B cell (primary cell): ENCODE measurements at regions not wholly inside any gene's neighbourhood (a gene's known extent, or its start where the extent isn't known, plus 50 kb on each side); places are given as distances from the start of the nearest gene placed in this dataset.

Experiments
- ATAC-seq: fragments of 200-7000 bp; cut with Tn5 transposase; one replicate; pipeline ENCODE4 v1.10.0; 2021; ENCODE audit warnings: low read depth, mild to moderate bottlenecking, moderate number of reproducible peaks, moderate library complexity
- CTCF ChIA-PET: fragments of 350-600 bp; sonication (Branson Sonifier 250); formaldehyde crosslinking; loops from one replicate; lab custom pipeline; 2021; ENCODE audit warnings: antibody characterized with exemption, inconsistent platforms; lab: Charles Lee
- POLR2A ChIA-PET: fragments of 350-600 bp; sonication (Branson Sonifier 250); formaldehyde crosslinking; loops from one replicate; lab custom pipeline; 2021; ENCODE audit warnings: antibody characterized with exemption; lab: Charles Lee
- DNase-seq: peaks from one replicate; pipeline ENCODE4 v3.0.0; 2013
- H2AFZ ChIP-seq: 2 replicates; pipeline ENCODE4 v1.6.1; 2012; ENCODE audit warnings: mild to moderate bottlenecking, low read depth, low read length; ENCODE audit not compliant: insufficient read depth, poor library complexity, severe bottlenecking
- H3K27ac ChIP-seq, 2 donors: 1 replicate in 1 of 2; 2 replicates in 1 of 2; pipeline ENCODE4 v1.5.1; 2012 to 2013; ENCODE audit warnings: low read length in 2 of 2, mild to moderate bottlenecking in 2 of 2, moderate library complexity in 1 of 2
- H3K27me3 ChIP-seq, 4 experiments: fragments of 200-600 bp in 1 of 4; sonication (generic) in 1 of 4; replicated peaks in 1 of 4; 1 replicate in 2 of 4; 2 replicates in 2 of 4; pipeline versions ENCODE4 v1.6.1 to v1.7.0; 2013 to 2016; ENCODE audit warnings: low read length in 3 of 4, mild to moderate bottlenecking in 2 of 4, mixed read lengths in 1 of 4, moderate library complexity in 1 of 4; ENCODE audit not compliant: insufficient read depth in 4 of 4, control insufficient read depth in 3 of 4; ENCODE audit errors: control extremely low read depth in 1 of 4
- H3K36me3 ChIP-seq, 2 experiments: replicated peaks in 1 of 2; 1 replicate in 1 of 2; 2 replicates in 1 of 2; pipeline versions ENCODE4 v1.6.1 to v1.7.1; 2013; ENCODE audit warnings: low read length in 1 of 2; ENCODE audit not compliant: insufficient read depth in 2 of 2, control insufficient read depth in 1 of 2; ENCODE audit errors: control extremely low read depth in 1 of 2, extremely low read depth in 1 of 2
- H3K4me1 ChIP-seq, 2 donors: fragments of 200-600 bp in 1 of 2; sonication (generic) in 1 of 2; 1 replicate in 1 of 2; 2 replicates in 1 of 2; pipeline versions ENCODE4 v1.5.1 to v1.6.1; 2013 to 2017; ENCODE audit warnings: low read length in 2 of 2; ENCODE audit not compliant: control insufficient read depth in 2 of 2, insufficient read depth in 2 of 2
- H3K4me2 ChIP-seq: replicated peaks from 2 replicates; pipeline ENCODE3; 2012; ENCODE audit warnings: mild to moderate bottlenecking, low read depth, low read length; ENCODE audit not compliant: poor library complexity, severe bottlenecking
- H3K4me3 ChIP-seq, 5 experiments: fragments of 200-600 bp in 1 of 5; sonication (generic) in 1 of 5; 1 replicate in 3 of 5; 2 replicates in 2 of 5; pipeline versions ENCODE4 v1.5.1 to v1.7.0; 2011 to 2016; ENCODE audit warnings: low read length in 4 of 5, mild to moderate bottlenecking in 4 of 5, low read depth in 2 of 5, control low read depth in 1 of 5, moderate library complexity in 1 of 5; ENCODE audit not compliant: insufficient read depth in 1 of 5; ENCODE audit errors: control extremely low read depth in 1 of 5, extremely low read depth in 1 of 5
- H3K79me2 ChIP-seq: fragments of 200-600 bp; sonication (generic); one replicate; pipeline ENCODE4 v1.6.0; 2016; ENCODE audit warnings: low read length; ENCODE audit not compliant: control insufficient read depth, insufficient read depth
- H3K9ac ChIP-seq: fragments of 200-600 bp; sonication (generic); 2 replicates; pipeline ENCODE4 v1.6.1; 2017; ENCODE audit warnings: mild to moderate bottlenecking, low read length, moderate library complexity
- H3K9me3 ChIP-seq, 3 donors: one replicate each; pipeline versions ENCODE4 v1.6.1 to v1.7.1; 2013; ENCODE audit warnings: low read length in 2 of 3; ENCODE audit not compliant: control insufficient read depth in 2 of 3, insufficient read depth in 1 of 3; ENCODE audit errors: control extremely low read depth in 1 of 3
- H4K20me1 ChIP-seq: 2 replicates; pipeline ENCODE4 v1.6.0; 2012; ENCODE audit warnings: mild to moderate bottlenecking, low read length; ENCODE audit not compliant: insufficient read depth, control insufficient read depth, poor library complexity, severe bottlenecking
- H3K27ac Mint-ChIP-seq: one replicate; pipeline ENCODE4 v1.8.0; 2021; ENCODE audit warnings: mixed read lengths
- H3K27me3 Mint-ChIP-seq: one replicate; pipeline ENCODE4 v1.8.0; 2021; ENCODE audit warnings: mixed read lengths
- H3K4me1 Mint-ChIP-seq: one replicate; pipeline ENCODE4 v1.8.0; 2021; ENCODE audit warnings: mixed read lengths
- H3K4me3 Mint-ChIP-seq: one replicate; pipeline ENCODE4 v1.8.0; 2021; ENCODE audit warnings: mixed read lengths
- H3K9me3 Mint-ChIP-seq: one replicate; pipeline ENCODE4 v1.8.0; 2022; ENCODE audit warnings: mixed read lengths; ENCODE audit not compliant: insufficient read depth
- CTCF ChIP-seq: fragments of 200-600 bp; IDR thresholded peaks from one replicate; pipeline ENCODE4 v1.8.0; 2022; ENCODE audit warnings: antibody characterized with exemption, mild to moderate bottlenecking
- EZH2 ChIP-seq: IDR thresholded peaks from 2 replicates; pipeline ENCODE4 v1.6.1; 2012; ENCODE audit warnings: borderline replicate concordance, low read depth, mild to moderate bottlenecking, moderate library complexity, low read length; ENCODE audit not compliant: insufficient read depth, poor library complexity, severe bottlenecking
- WGBS: methylation state at CpG from one replicate; pipeline ENCODE4 v1.1.5; 2013; ENCODE audit warnings: missing lambda C conversion rate; ENCODE audit not compliant: insufficient coverage; 5-methylcytosine and 5-hydroxymethylcytosine counted together
- intact Hi-C: fragments of 100-400 bp; cut with micrococcal nuclease; formaldehyde crosslinking; loops from one replicate; pipeline ENCODE4 v1.10.0; 2022

GRCh38 chr4:182019148-182019652, 224.0 kb upstream of the TENM3 start:
- Histone ChIP-seq H3K27me3 (no peaks in the 10 kb centered on the region), H3K4me1 (no peaks in the 10 kb centered on the region), H3K4me2 (no peak overlapping the region), H2AFZ (no peak overlapping the region), H3K9me3 (peaks cover 0 to 3% (median 0%) of the 10 kb centered on the region in 3 donors), H3K79me2 (no peaks in the 10 kb centered on the region), H4K20me1 (no peaks in the 10 kb centered on the region), H3K36me3 (no peaks in the 10 kb centered on the region), H3K4me3 (no peak overlapping the region), H3K9ac (no peak overlapping the region), H3K27ac (no peak overlapping the region)
- CTCF ChIA-PET, result no interaction called here
- H3K4me3 Mint-ChIP-seq, result no peak overlapping the region
- intact Hi-C loops, result no loop called here
- H3K4me1 Mint-ChIP-seq, result no peaks in the 10 kb centered on the region
- POLR2A ChIA-PET, result no interaction called here
- ATAC-seq (no peak), DNase-seq (no peak)
- no peaks in the 10 kb centered on the region for H3K27me3 Mint-ChIP-seq
- TF ChIP-seq CTCF, result no peak
- TF ChIP-seq EZH2, result no peak
- 20% methylated on average over 1 of the region's 5 CpGs for WGBS
- no peak overlapping the region for H3K27ac Mint-ChIP-seq
- H3K9me3 Mint-ChIP-seq, result no peaks in the 10 kb centered on the region

GRCh38 chr4:182022909-182023308, 220.3 kb upstream of the TENM3 start:
- Mint-ChIP-seq H3K9me3 (no peaks in the 10 kb centered on the region), H3K27ac (no peak overlapping the region), H3K27me3 (no peaks in the 10 kb centered on the region), H3K4me3 (no peak overlapping the region), H3K4me1 (no peaks in the 10 kb centered on the region)
- ChIA-PET POLR2A (no interaction called here), CTCF (interaction anchor here (0.7 kb wide), 1 partner anchor 25 kb away, joined by 3 read pairs; no protein-coding TSS in a partner anchor)
- Histone ChIP-seq H3K9me3 (peaks cover 0 to 3% (median 0%) of the 10 kb centered on the region in 3 donors), H3K4me1 (no peaks in the 10 kb centered on the region), H3K4me2 (no peak overlapping the region), H3K36me3 (no peaks in the 10 kb centered on the region), H3K4me3 (no peak overlapping the region), H4K20me1 (no peaks in the 10 kb centered on the region), H3K9ac (no peak overlapping the region), H3K27me3 (no peaks in the 10 kb centered on the region), H2AFZ (no peak overlapping the region), H3K79me2 (no peaks in the 10 kb centered on the region), H3K27ac (no peak overlapping the region)
- WGBS, result no CpG with 5 or more reads among the region's 5 CpGs
- intact Hi-C loops, result no loop called here
- TF ChIP-seq CTCF (no peak), EZH2 (no peak)
- DNase-seq, result no peak
- no peak for ATAC-seq
